ENCODE measurements at regions not wholly inside any gene's neighbourhood (a gene's known extent, or its start where the extent isn't known, plus 50 kb on each side); places are given as distances from the start of the nearest gene placed in this dataset.

DNA sequence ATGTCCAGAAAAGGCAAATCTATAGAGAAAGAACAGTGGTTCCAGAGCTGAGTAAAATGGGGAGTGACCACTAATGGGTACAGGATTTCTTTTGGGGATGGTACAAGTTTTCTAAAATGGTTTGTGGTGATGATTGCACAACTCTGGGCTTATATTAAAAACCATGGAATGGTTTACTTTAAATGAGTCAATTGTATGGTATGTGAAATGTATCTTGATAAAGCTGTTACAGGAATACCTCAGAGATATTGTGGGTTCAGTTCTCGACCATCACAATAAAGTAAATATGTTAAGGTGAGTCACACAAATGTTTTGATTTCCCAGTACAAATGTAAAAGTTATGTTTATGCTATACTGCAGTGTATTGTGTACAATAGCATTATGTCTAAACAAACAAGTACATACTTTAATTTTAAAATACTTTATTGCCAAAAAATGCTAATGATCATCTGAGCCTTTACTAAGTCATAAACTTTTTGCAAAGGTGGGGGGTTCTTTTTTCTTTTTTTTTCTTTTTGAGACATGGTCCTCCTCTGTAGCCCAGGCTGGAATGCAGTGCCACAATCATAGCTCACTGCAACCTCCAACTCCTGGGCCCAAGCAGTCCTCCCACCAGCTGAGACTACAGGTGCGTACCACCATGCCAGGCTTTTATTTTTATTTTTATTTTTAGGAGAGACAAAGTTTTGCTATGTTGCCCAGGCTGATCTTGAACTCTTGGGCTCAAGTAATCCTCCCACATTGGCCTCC, 65.9 kb downstream of the SHOC1 start:
- POLR2A ChIA-PET = no interaction called here

GRCh38 chr9:111728143-111728542, 66.6 kb downstream of the SHOC1 start:
- H3K79me2 ChIP-seq (ENCODE audit: control insufficient read depth, insufficient read depth, low read length) = no peaks in the 10 kb centered on the region
- no peak for ATAC-seq (ENCODE audit: low read depth)
- no peak overlapping the region for H3K27ac Mint-ChIP-seq
- DNase-seq = no peak
- H2AFZ ChIP-seq (ENCODE audit: insufficient read depth, low read depth, low read length, poor library complexity, severe bottlenecking) = no peak overlapping the region
- no peak overlapping the region for H3K4me3 ChIP-seq (ENCODE audit: control extremely low read depth in 1 of 5, extremely low read depth in 1 of 5, insufficient read depth in 1 of 5, low read depth in 2 of 5, low read length in 4 of 5)
- H3K27me3 Mint-ChIP-seq = no peaks in the 10 kb centered on the region
- no peaks in the 10 kb centered on the region for H4K20me1 ChIP-seq (ENCODE audit: control insufficient read depth, insufficient read depth, low read length, poor library complexity, severe bottlenecking)
- H3K4me1 Mint-ChIP-seq = no peaks in the 10 kb centered on the region
- intact Hi-C loops (cut with micrococcal nuclease) = no loop called here
- peaks cover 0 to 7% (median 3%) of the 10 kb centered on the region in 3 donors for H3K9me3 ChIP-seq (ENCODE audit: control extremely low read depth in 1 of 3, control insufficient read depth in 2 of 3, insufficient read depth in 1 of 3, low read length in 2 of 3)
- H3K4me1 ChIP-seq (ENCODE audit: control insufficient read depth in 2 of 2, insufficient read depth in 2 of 2, low read length in 2 of 2) = no peaks in the 10 kb centered on the region
- no peaks in the 10 kb centered on the region for H3K27me3 ChIP-seq (replicated peaks in 1 of 4; ENCODE audit: control extremely low read depth in 1 of 4, control insufficient read depth in 3 of 4, insufficient read depth in 4 of 4, low read length in 3 of 4)
- no peak overlapping the region for H3K9ac ChIP-seq (ENCODE audit: low read length)
- no peak overlapping the region for H3K27ac ChIP-seq (ENCODE audit: low read length in 2 of 2)
- TF ChIP-seq EZH2 (IDR thresholded peaks at IDR 0.05; ENCODE audit: borderline replicate concordance, insufficient read depth, low read depth, low read length, poor library complexity, severe bottlenecking) = no peak
- TF ChIP-seq, protein P1, sequence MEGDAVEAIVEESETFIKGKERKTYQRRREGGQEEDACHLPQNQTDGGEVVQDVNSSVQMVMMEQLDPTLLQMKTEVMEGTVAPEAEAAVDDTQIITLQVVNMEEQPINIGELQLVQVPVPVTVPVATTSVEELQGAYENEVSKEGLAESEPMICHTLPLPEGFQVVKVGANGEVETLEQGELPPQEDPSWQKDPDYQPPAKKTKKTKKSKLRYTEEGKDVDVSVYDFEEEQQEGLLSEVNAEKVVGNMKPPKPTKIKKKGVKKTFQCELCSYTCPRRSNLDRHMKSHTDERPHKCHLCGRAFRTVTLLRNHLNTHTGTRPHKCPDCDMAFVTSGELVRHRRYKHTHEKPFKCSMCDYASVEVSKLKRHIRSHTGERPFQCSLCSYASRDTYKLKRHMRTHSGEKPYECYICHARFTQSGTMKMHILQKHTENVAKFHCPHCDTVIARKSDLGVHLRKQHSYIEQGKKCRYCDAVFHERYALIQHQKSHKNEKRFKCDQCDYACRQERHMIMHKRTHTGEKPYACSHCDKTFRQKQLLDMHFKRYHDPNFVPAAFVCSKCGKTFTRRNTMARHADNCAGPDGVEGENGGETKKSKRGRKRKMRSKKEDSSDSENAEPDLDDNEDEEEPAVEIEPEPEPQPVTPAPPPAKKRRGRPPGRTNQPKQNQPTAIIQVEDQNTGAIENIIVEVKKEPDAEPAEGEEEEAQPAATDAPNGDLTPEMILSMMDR (IDR thresholded peaks at IDR 0.05) = no peak
- H3K4me3 Mint-ChIP-seq = no peak overlapping the region
- ChIA-PET CTCF (no interaction called here), POLR2A (no interaction called here)
- H3K9me3 Mint-ChIP-seq (ENCODE audit: insufficient read depth) = peaks cover 4% of the 10 kb centered on the region
- H3K4me2 ChIP-seq (replicated peaks; ENCODE audit: low read depth, low read length, poor library complexity, severe bottlenecking) = no peak overlapping the region
- H3K36me3 ChIP-seq (replicated peaks in 1 of 2; ENCODE audit: control extremely low read depth in 1 of 2, control insufficient read depth in 1 of 2, extremely low read depth in 1 of 2, insufficient read depth in 2 of 2, low read length in 1 of 2) = peaks cover 0 to 2% of the 10 kb centered on the region in 2 experiments

More for the DNA sequence above, 65.9 kb downstream of the SHOC1 start:
- Histone ChIP-seq H3K4me3 (ENCODE audit: control extremely low read depth in 1 of 5, extremely low read depth in 1 of 5, insufficient read depth in 1 of 5, low read depth in 2 of 5, low read length in 4 of 5) (no peak overlapping the region), H3K9me3 (ENCODE audit: control extremely low read depth in 1 of 3, control insufficient read depth in 2 of 3, insufficient read depth in 1 of 3, low read length in 2 of 3) (peaks cover 0 to 7% (median 3%) of the 10 kb centered on the region in 3 donors), H3K4me1 (ENCODE audit: control insufficient read depth in 2 of 2, insufficient read depth in 2 of 2, low read length in 2 of 2) (no peaks in the 10 kb centered on the region), H3K36me3 (replicated peaks in 1 of 2; ENCODE audit: control extremely low read depth in 1 of 2, control insufficient read depth in 1 of 2, extremely low read depth in 1 of 2, insufficient read depth in 2 of 2, low read length in 1 of 2) (no peaks in the 10 kb centered on the region), H3K27me3 (replicated peaks in 1 of 4; ENCODE audit: control extremely low read depth in 1 of 4, control insufficient read depth in 3 of 4, insufficient read depth in 4 of 4, low read length in 3 of 4) (no peaks in the 10 kb centered on the region), H3K79me2 (ENCODE audit: control insufficient read depth, insufficient read depth, low read length) (no peaks in the 10 kb centered on the region), H3K27ac (ENCODE audit: low read length in 2 of 2) (no peak overlapping the region), H3K4me2 (replicated peaks; ENCODE audit: low read depth, low read length, poor library complexity, severe bottlenecking) (no peak overlapping the region), H2AFZ (ENCODE audit: insufficient read depth, low read depth, low read length, poor library complexity, severe bottlenecking) (no peak overlapping the region), H4K20me1 (ENCODE audit: control insufficient read depth, insufficient read depth, low read length, poor library complexity, severe bottlenecking) (no peaks in the 10 kb centered on the region), H3K9ac (ENCODE audit: low read length) (no peak overlapping the region)
- no CpG with 5 or more reads among the region's 2 CpGs for WGBS (ENCODE audit: insufficient coverage)
- Mint-ChIP-seq H3K27ac (no peak overlapping the region), H3K27me3 (no peaks in the 10 kb centered on the region), H3K4me3 (no peak overlapping the region), H3K4me1 (no peaks in the 10 kb centered on the region), H3K9me3 (ENCODE audit: insufficient read depth) (peaks cover 4% of the 10 kb centered on the region)
- CTCF ChIA-PET = no interaction called here
- DNase-seq (no peak), ATAC-seq (ENCODE audit: low read depth) (no peak)
- TF ChIP-seq, protein P1 (IDR thresholded peaks at IDR 0.05) = no peak
- no peak for TF ChIP-seq EZH2 (IDR thresholded peaks at IDR 0.05; ENCODE audit: borderline replicate concordance, insufficient read depth, low read depth, low read length, poor library complexity, severe bottlenecking)
- intact Hi-C loops (cut with micrococcal nuclease) = no loop called here
